T-helper 2 cell treated with Interferon-gamma antibody and Interleukin-4, amounts not matched to agents 5 μg/mL and 100 μg/mL, for 36 hours (primary cell): ENCODE measurements at regions not wholly inside any gene's neighbourhood (a gene's known extent, or its start where the extent isn't known, plus 50 kb on each side); places are given as distances from the start of the nearest gene placed in this dataset.
"Not testable (repeated sequence)": the region's sequence is repeated elsewhere in the genome, so short reads cannot be mapped to it uniquely, and the experiment has no call there.

ENCODE experiments used
- DNase-seq: peaks from one replicate; pipeline ENCODE4 v3.0.0; 2021; ENCODE audit warnings: low spot score
- H3K27ac Mint-ChIP-seq: one replicate; pipeline ENCODE4 v1.8.0; 2021; ENCODE audit warnings: mild to moderate bottlenecking, mixed read lengths
- H3K27me3 Mint-ChIP-seq: one replicate; pipeline ENCODE4 v1.8.0; 2021; ENCODE audit warnings: low read depth, mixed read lengths
- H3K36me3 Mint-ChIP-seq: one replicate; pipeline ENCODE4 v1.8.0; 2021; ENCODE audit warnings: low read depth, mixed read lengths
- H3K4me1 Mint-ChIP-seq: one replicate; pipeline ENCODE4 v1.8.0; 2021; ENCODE audit warnings: low read depth, mixed read lengths
- H3K4me3 Mint-ChIP-seq: one replicate; pipeline ENCODE4 v1.8.0; 2022; ENCODE audit warnings: mild to moderate bottlenecking, moderate library complexity, mixed read lengths
- H3K9me3 Mint-ChIP-seq: one replicate; pipeline ENCODE4 v1.8.0; 2021; ENCODE audit warnings: mixed read lengths

DNA sequence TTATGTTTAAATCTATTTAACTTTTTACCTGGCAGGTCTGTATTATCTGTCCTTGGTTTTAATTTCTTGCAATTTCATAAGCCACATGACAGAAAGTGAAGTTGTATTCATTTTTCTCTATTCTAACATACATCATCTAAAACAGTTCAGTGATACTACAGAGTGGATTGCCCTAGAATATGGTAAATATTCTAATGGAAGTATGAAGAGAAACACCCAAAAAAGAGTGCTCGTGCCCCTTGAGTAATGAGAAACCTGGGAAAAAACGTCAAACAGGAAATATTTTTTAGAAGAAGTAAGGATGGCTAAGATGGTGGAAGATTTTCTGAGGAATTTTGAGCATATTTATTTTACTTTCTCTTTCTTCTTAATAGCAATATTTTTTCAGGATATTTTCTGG, 261.1 kb upstream of the CBLB start:
- no peaks in the 10 kb centered on the region for H3K27me3 Mint-ChIP-seq
- peaks cover 7% of the 10 kb centered on the region for H3K4me1 Mint-ChIP-seq
- H3K4me3 Mint-ChIP-seq, result no peak overlapping the region
- peaks cover 5% of the 10 kb centered on the region for H3K36me3 Mint-ChIP-seq
- no peak for DNase-seq
- H3K27ac Mint-ChIP-seq, result no peak overlapping the region
- H3K9me3 Mint-ChIP-seq, result peaks cover 14% of the 10 kb centered on the region

DNA sequence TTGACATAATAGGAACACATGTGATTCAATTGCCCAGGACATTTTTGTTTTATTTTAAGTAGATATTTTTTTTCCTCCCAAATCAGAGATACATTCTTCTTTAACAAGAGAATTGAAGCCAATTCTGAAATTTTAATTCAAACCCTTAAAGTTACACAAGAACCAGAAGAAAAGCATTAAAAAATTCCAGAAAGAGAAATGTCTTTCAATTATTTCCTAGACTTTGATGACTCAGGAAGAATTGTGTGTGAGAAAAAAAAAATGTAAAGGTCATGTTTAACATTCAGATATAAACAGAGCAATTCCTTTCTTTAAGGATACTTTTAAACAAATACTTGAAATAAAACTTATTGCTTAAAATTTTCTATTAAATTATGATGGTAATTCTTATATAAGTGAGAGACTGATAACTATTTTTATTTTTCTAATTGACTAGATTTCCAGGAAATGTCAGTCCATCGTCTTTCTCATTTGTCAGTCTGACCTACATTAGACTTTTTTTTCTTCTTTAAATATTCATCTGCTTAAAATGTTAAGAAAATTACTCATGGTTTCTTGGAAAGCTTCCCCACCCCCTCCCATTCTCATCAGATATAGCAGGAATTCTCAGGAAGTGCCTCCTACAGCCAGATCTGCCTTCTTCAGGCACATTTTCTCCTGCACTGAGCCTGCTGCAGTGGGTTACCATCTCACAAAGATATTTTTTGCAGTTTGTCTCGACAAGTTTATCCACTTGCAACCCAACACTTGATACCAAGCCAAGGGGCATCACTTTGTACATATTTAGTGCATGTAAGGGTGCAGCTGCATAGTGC, 261.8 kb upstream of the CBLB start:
- peaks cover 7% of the 10 kb centered on the region for H3K4me1 Mint-ChIP-seq
- H3K9me3 Mint-ChIP-seq, result peaks cover 16% of the 10 kb centered on the region
- H3K27ac Mint-ChIP-seq, result no peak overlapping the region
- peaks cover 5% of the 10 kb centered on the region for H3K36me3 Mint-ChIP-seq
- H3K4me3 Mint-ChIP-seq, result peak overlapping the region; percentile 17
- no peaks in the 10 kb centered on the region for H3K27me3 Mint-ChIP-seq
- DNase-seq, result no peak

DNA sequence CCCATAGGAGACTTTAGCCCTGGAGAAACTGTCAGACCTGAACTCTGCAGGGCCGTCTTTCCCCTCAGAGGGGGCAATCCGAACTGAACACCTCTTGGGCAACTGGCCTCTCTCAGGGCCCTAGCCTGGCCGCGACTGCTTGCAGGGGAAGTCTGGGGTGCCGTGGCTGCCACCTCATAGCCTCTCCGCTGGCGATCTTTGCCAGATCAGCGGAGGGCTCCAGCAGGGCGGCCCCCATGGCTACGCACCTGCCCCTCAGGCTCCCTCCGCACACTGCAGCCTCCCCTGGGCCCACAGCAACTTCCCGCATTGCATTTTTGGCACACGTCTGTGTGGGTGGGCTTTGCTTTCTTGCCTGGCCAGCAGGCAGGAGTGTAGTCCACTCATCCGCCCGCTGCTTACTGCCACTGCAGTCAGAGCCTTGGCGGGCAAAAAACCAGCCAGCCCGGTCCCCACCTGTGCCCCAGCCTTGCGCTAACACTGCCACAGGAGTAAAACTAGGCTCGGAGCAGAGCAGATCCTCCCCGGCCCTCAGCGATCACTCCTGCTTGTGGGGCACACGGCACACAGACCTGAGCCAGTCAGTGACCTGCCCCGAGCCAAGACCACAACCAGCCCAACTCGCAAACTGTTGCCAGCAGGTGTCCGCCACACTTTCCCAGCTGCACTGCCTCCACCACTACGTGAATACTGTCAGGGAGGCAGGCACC, 266.8 kb upstream of the CBLB start:
- H3K4me3 Mint-ChIP-seq, result no peak overlapping the region
- no peaks in the 10 kb centered on the region for H3K27me3 Mint-ChIP-seq
- DNase-seq, result no peak
- no peak overlapping the region for H3K27ac Mint-ChIP-seq
- peaks cover 5% of the 10 kb centered on the region for H3K36me3 Mint-ChIP-seq
- H3K9me3 Mint-ChIP-seq, result peaks cover 18% of the 10 kb centered on the region
- H3K4me1 Mint-ChIP-seq, result peaks cover 3% of the 10 kb centered on the region

DNA sequence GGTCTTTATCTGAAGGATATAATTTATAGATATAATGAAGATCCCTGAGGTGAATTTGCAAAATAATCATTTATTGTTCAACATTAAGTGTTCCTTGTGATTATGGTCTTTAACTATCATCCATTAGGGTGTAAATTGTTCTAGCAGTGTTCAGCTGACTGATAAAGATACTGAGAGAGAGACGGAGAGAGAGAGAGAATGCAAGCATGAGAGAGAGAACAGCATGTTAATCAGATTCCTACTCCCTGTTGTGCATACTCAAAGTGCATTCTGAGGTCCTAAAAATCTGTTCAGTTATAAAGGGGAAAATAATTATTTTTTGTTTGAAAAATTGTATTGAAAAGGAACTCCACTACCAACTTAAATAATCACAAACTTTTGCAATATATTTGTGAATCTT, 271.0 kb upstream of the CBLB start:
- no peak overlapping the region for H3K27ac Mint-ChIP-seq
- peaks cover 8% of the 10 kb centered on the region for H3K9me3 Mint-ChIP-seq
- no peak for DNase-seq
- no peak overlapping the region for H3K4me3 Mint-ChIP-seq
- H3K27me3 Mint-ChIP-seq, result no peaks in the 10 kb centered on the region
- peaks cover 2% of the 10 kb centered on the region for H3K36me3 Mint-ChIP-seq
- no peaks in the 10 kb centered on the region for H3K4me1 Mint-ChIP-seq

DNA sequence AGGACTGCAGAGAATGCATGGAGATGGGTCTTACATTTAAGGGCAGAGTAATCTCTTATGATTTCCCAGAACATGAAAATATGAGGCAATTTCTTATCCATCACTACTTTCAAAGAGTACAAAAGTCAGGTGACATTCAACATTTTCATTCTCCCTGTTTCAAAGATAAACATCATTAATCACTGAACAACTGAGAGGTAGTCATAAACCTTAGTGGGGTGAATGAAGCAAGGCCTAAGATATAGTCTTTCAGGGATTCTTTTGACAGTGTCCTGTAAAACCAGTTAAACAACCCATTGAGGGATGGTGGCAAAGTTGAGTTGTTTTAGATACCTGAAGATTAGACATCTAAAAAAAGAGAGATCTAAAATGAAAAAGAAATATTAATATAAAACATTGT, 271.6 kb upstream of the CBLB start:
- Mint-ChIP-seq H3K4me1 (no peaks in the 10 kb centered on the region), H3K27me3 (no peaks in the 10 kb centered on the region), H3K36me3 (peaks cover 2% of the 10 kb centered on the region), H3K27ac (no peak overlapping the region), H3K9me3 (peaks cover 6% of the 10 kb centered on the region), H3K4me3 (no peak overlapping the region)
- no peak for DNase-seq

DNA sequence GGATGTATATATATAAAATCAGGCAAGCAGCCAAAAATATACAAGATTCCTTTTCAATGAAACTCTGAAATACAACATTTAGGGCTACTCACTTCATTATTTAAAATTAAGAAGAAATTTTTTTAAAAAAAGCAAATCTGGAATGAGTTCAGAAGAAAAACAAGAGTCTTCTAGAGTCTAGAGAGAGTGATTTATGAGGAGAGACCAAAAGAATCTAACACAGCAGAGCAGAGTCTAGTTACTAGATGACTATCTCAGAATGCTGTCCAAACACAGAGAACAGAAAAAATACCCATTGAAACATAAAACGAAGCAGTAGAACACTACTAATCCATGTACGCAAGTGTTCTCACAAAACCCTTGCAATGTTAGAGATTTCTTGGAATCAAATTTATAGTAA, 275.2 kb upstream of the CBLB start:
- Mint-ChIP-seq H3K27me3 (no peaks in the 10 kb centered on the region), H3K36me3 (peaks cover 11% of the 10 kb centered on the region), H3K4me3 (no peak overlapping the region), H3K27ac (no peak overlapping the region), H3K4me1 (no peaks in the 10 kb centered on the region), H3K9me3 (peaks cover 29% of the 10 kb centered on the region)
- DNase-seq, result no peak

DNA sequence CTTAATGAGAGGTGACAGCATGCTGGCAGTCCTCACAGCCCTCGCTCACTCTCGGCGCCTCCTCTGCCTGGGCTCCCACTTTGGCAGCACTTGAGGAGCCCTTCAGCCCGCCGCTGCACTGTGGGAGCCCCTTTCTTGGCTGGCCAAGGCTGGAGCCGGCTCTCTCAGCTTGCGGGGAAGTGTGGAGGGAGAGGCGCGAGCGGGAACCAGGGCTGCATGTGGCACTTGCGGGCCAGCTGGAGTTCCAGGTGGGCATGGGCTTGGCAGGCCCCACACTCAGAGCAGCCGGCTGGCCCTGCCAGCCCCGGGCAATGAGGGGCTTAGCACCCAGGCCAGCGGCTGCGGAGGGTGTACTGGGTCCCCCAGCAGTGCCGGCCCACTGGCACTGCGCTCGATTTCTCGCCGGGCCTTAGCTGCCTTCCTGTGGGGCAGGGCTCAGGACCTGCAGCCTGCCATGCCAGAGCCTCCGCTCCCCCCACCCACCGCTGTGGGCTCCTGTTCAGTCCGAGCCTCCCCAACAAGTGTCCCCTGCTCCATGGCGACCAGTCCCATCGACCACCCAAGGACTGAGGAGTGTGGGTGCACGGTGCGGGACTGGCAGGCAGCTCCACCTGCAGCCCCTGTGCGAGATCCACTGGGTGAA, 279.7 kb upstream of the CBLB start:
- DNase-seq, H3K27ac Mint-ChIP-seq, H3K4me3 Mint-ChIP-seq, H3K27me3 Mint-ChIP-seq, H3K4me1 Mint-ChIP-seq: not testable (repeated sequence)
- Mint-ChIP-seq H3K9me3 (peaks cover 29% of the 10 kb centered on the region), H3K36me3 (peaks cover 12% of the 10 kb centered on the region)

DNA sequence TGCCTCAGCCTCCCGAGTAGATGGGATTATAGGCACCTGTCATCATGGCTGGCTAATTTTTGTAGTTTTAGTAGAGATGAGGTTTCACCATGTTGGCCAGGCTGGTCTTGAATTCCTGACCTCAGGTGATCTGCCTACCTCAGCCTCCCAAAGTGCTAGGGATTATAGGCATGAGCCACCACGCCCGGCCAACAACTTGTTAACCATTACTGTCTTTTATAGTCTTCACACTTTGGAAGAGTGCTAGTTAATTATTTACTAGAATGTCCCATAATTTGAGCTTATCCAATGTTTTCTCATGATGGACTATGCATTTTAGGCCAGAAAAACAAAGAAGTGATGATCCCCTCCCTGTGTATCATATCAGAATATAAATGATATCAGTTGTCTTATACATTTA, 288.6 kb upstream of the CBLB start:
- no peak overlapping the region for H3K27ac Mint-ChIP-seq
- no peaks in the 10 kb centered on the region for H3K27me3 Mint-ChIP-seq
- H3K36me3 Mint-ChIP-seq, result peaks cover 3% of the 10 kb centered on the region
- DNase-seq, result no peak
- peaks cover 7% of the 10 kb centered on the region for H3K9me3 Mint-ChIP-seq
- H3K4me3 Mint-ChIP-seq, result no peak overlapping the region
- H3K4me1 Mint-ChIP-seq, result no peaks in the 10 kb centered on the region

DNA sequence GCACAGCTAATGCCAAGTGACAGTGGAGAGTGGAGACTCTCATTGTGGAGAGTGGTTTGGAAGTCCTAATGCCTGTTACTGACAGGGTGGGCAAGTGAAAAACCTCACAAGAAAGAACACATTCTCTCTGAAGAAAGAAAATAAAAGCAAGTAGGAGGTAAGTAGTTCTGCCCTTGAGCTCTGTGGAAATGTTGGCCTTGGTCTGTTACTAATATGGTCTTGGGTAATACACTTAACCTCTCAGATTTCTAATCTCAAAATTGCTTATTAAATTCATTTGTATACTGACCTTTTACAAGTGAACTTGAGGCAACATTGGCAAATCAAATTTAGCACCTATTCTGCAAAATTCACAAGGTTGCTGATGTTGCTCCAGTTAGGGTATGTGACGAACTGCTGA, 291.6 kb upstream of the CBLB start:
- no peaks in the 10 kb centered on the region for H3K27me3 Mint-ChIP-seq
- DNase-seq, result no peak
- peaks cover 13% of the 10 kb centered on the region for H3K36me3 Mint-ChIP-seq
- H3K9me3 Mint-ChIP-seq, result peaks cover 33% of the 10 kb centered on the region
- H3K27ac Mint-ChIP-seq, result no peak overlapping the region
- H3K4me1 Mint-ChIP-seq, result peaks cover 1% of the 10 kb centered on the region
- H3K4me3 Mint-ChIP-seq, result no peak overlapping the region

DNA sequence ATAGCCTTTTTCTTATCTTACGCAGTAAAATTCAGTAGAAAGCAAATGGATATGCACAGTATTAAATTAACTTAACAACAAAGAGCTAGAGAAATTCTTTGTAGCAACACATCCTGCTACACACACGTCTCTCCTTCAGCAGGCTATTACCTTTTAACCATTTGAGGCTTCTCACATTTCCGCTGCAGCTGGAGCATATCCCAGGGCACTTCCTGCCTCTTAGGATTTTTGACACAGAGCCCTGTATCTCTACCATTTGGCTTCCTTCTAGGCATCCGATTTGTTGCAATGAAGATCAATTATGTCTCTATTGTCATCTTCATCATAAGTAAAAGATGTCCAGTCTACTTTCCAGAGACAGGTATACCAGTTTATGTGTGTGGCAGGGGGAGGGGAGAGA, 292.4 kb upstream of the CBLB start:
- Mint-ChIP-seq H3K36me3 (peaks cover 14% of the 10 kb centered on the region), H3K27ac (no peak overlapping the region), H3K4me1 (peaks cover 1% of the 10 kb centered on the region), H3K27me3 (no peaks in the 10 kb centered on the region), H3K4me3 (no peak overlapping the region), H3K9me3 (peaks cover 33% of the 10 kb centered on the region)
- DNase-seq, result no peak

DNA sequence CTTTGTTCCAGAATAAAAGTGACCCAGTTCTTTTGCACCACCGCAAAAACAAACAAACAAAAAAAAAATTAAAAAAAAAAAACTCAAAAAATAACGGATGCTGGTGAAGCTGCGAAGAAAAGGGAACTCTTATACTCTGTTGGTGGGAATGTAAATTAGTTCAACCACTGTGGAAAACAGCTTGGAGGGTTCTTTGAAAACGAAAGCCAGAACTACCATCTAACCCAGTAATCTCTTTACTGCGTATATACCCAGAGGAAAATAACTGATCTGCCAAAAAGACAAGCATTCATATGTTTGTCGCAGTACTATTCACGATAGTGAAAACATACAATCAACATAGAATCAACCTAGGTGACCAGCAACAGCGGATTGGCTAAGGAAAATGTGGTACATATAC, 298.9 kb upstream of the CBLB start:
- no peak overlapping the region for H3K27ac Mint-ChIP-seq
- H3K9me3 Mint-ChIP-seq, result peaks cover 31% of the 10 kb centered on the region
- no peaks in the 10 kb centered on the region for H3K27me3 Mint-ChIP-seq
- DNase-seq, result no peak
- no peak overlapping the region for H3K4me3 Mint-ChIP-seq
- H3K4me1 Mint-ChIP-seq, result peaks cover 23% of the 10 kb centered on the region
- H3K36me3 Mint-ChIP-seq, result peaks cover 23% of the 10 kb centered on the region

DNA sequence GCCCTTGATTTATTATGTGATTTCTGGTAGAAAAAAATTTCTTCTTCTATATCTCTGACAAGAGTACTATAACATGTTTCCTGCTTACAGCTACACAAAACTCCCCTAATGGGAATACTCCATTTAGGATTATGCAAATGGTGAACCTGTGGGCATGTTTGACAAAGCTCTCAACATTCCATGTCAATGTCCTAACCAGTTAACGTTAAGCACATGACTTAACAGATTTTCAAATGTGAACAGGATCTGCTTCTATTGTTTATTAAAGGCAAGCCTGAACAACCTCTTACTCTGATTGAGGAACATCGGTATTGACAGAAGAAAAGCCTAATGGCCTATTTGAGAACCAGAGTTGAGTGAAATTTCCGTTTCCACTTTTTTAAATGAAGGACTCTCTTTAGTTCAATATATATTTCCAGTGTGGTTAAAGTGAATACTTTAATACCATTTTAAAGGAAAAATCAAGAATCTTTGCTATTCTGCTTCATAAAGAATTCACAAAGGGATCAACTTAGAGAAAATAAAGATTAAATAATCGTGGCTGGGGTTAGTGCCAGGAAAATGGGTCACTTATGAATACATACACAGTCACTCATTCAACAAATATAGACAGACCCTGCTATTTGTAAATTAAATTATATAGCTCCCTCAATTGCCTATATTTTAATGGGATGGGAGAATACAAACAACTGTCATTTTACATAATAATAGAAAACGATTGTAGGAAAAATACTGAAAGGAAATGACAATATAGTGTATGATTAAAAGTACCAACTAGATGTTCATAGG, 300.3 kb upstream of the CBLB start:
- Mint-ChIP-seq H3K36me3 (peaks cover 14% of the 10 kb centered on the region), H3K4me1 (peaks cover 28% of the 10 kb centered on the region), H3K27ac (no peak overlapping the region), H3K4me3 (no peak overlapping the region), H3K27me3 (no peaks in the 10 kb centered on the region), H3K9me3 (peaks cover 17% of the 10 kb centered on the region)
- DNase-seq, result no peak

DNA sequence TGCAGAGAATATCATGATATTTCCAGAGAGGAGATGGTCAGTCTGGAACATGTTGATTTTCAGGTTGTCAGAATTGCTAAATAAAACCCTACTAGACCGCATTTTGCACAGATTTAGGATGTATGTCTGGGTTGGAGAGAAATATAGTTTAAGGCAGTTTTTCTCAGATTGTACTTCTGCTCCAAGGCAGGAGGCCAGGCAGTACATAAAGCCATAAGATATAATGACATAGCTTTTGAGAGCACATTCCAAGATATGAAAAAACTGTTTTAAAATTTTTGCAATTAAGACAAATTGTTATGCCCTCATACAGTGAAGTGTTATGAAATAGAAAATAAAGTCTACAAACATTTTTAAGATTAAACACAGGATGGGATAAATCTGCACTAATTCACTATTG, 301.8 kb upstream of the CBLB start:
- no peak for DNase-seq
- Mint-ChIP-seq H3K27me3 (no peaks in the 10 kb centered on the region), H3K27ac (no peak overlapping the region), H3K4me3 (no peak overlapping the region), H3K9me3 (peaks cover 14% of the 10 kb centered on the region), H3K4me1 (peaks cover 34% of the 10 kb centered on the region), H3K36me3 (peaks cover 19% of the 10 kb centered on the region)

DNA sequence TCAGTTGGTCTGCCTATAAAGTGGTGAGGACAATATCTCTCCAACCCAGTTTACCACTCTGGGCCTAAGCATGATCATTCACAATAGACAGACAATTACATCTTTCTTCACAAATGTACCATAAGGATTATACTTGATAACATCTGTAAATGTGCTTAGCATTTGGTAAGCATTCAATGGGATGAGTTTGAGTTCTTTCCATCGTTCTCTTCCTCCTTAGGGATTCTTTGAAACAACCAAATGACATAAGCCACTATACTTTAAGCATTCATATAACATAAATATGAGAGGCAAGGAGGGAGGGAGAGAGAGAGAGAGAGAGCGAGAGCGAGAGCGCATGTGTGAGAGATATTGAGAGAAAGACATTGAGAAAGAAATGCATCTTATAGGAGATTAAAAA, 303.3 kb upstream of the CBLB start:
- Mint-ChIP-seq H3K9me3 (peaks cover 7% of the 10 kb centered on the region), H3K27ac (peak overlapping the region; percentile 73), H3K4me1 (peaks cover 48% of the 10 kb centered on the region), H3K36me3 (peaks cover 22% of the 10 kb centered on the region), H3K27me3 (no peaks in the 10 kb centered on the region), H3K4me3 (peak overlapping the region; percentile 52)
- DNase-seq, result no peak
